H54 (cell line): ENCODE measurements at regions not wholly inside any gene's neighbourhood (a gene's known extent, or its start where the extent isn't known, plus 50 kb on each side); places are given as distances from the start of the nearest gene placed in this dataset.
"Not testable (repeated sequence)": the region's sequence is repeated elsewhere in the genome, so short reads cannot be mapped to it uniquely, and the experiment has no call there.

ENCODE experiments used
- DNase-seq: peaks from one replicate; pipeline ENCODE4 v3.0.0; 2011; ENCODE audit warnings: low spot score, mixed read lengths; ENCODE audit not compliant: insufficient read length
- FAIRE-seq: peaks from 3 replicates; lab custom pipeline; 2011; peaks lifted over from hg19 to GRCh38; lab: Jason Lieb, UNC
- POLR2A ChIP-seq: IDR thresholded peaks from 2 replicates; pipeline ENCODE4 v1.6.1; 2011; ENCODE audit warnings: low read depth, mild to moderate bottlenecking, low read length

GRCh38 chr6:81130969-81131368 lies 621.5 kb downstream of the TENT5A start:
- FAIRE-seq (no peak), DNase-seq (no peak)
- no peak for TF ChIP-seq POLR2A

GRCh38 chr6:81130061-81130460 lies 622.4 kb downstream of the TENT5A start:
- FAIRE-seq (no peak), DNase-seq (no peak)
- TF ChIP-seq POLR2A: no peak

GRCh38 chr6:81128671-81129070 lies 623.8 kb downstream of the TENT5A start:
- FAIRE-seq (no peak), DNase-seq (no peak)
- TF ChIP-seq POLR2A: no peak

- DNase-seq (no peak), FAIRE-seq (no peak)
- no peak for TF ChIP-seq POLR2A
Measured at GRCh38 chr6:81126150-81126549, 626.3 kb downstream of the TENT5A start.

GRCh38 chr6:81120280-81120679 lies 632.2 kb downstream of the TENT5A start:
- TF ChIP-seq POLR2A: no peak
- FAIRE-seq (no peak), DNase-seq (no peak)

- DNase-seq (no peak), FAIRE-seq (no peak)
- no peak for TF ChIP-seq POLR2A
Measured at GRCh38 chr6:81105998-81106397, 646.5 kb downstream of the TENT5A start.

- FAIRE-seq (no peak), DNase-seq (no peak)
- TF ChIP-seq POLR2A: no peak
Measured at GRCh38 chr6:81098109-81098814, 654.2 kb downstream of the TENT5A start.

GRCh38 chr6:81096464-81096863 lies 656.0 kb downstream of the TENT5A start:
- DNase-seq, FAIRE-seq: not testable (repeated sequence)

GRCh38 chr6:81093051-81093450 lies 659.4 kb downstream of the TENT5A start:
- DNase-seq: no peak
- FAIRE-seq: no peak
- no peak for TF ChIP-seq POLR2A

GRCh38 chr6:81088145-81088544 lies 664.3 kb downstream of the TENT5A start:
- DNase-seq (no peak), FAIRE-seq (no peak)
- no peak for TF ChIP-seq POLR2A

- no peak for TF ChIP-seq POLR2A
- DNase-seq: no peak
- FAIRE-seq: no peak
Measured at GRCh38 chr6:81086991-81087390, 665.5 kb downstream of the TENT5A start.

GRCh38 chr6:81085431-81085790 lies 667.1 kb downstream of the TENT5A start:
- DNase-seq (no peak), FAIRE-seq (no peak)
- no peak for TF ChIP-seq POLR2A

GRCh38 chr6:81084776-81085430 lies 667.6 kb downstream of the TENT5A start:
- no peak for DNase-seq
- FAIRE-seq: no peak
- no peak for TF ChIP-seq POLR2A

GRCh38 chr6:81075974-81076373 lies 676.5 kb downstream of the TENT5A start:
- no peak for TF ChIP-seq POLR2A
- peak; percentile 58 for FAIRE-seq
- DNase-seq: no peak

- no peak for FAIRE-seq
- no peak for TF ChIP-seq POLR2A
Measured at GRCh38 chr6:81073318-81073717, 679.2 kb downstream of the TENT5A start.

More at GRCh38 chr6:81073318-81073717, 679.2 kb downstream of the TENT5A start:
- DNase-seq: no peak
